WTC11 (cell line): ENCODE measurements at regions not wholly inside any gene's neighbourhood (a gene's known extent, or its start where the extent isn't known, plus 50 kb on each side); places are given as distances from the start of the nearest gene placed in this dataset.

Source experiments
- ATAC-seq: fragments of 200-7000 bp; cut with Tn5 transposase; 2 replicates; pipeline ENCODE4 v1.10.0; 2021; ENCODE audit warnings: mild to moderate bottlenecking, moderate library complexity
- CTCF ChIA-PET: fragments of 300-600 bp; sonication (Branson Sonifier 250); formaldehyde crosslinking; loops from one replicate; lab custom pipeline; 2021; ENCODE audit warnings: antibody characterized with exemption; lab: Charles Lee
- POLR2A ChIA-PET: fragments of 350-600 bp; sonication (Branson Sonifier 250); formaldehyde crosslinking; loops from one replicate; lab custom pipeline; 2021; ENCODE audit warnings: antibody characterized with exemption; lab: Charles Lee
- DNase-seq: peaks from one replicate; pipeline ENCODE4 v3.0.0; 2021; ENCODE audit warnings: low spot score
- H3K27ac Mint-ChIP-seq: 2 replicates; pipeline ENCODE4 v1.8.0; 2021; ENCODE audit warnings: mixed read lengths
- H3K27me3 Mint-ChIP-seq: 2 replicates; pipeline ENCODE4 v1.8.0; 2021; ENCODE audit warnings: low read depth, mild to moderate bottlenecking, moderate library complexity, mixed read lengths
- H3K36me3 Mint-ChIP-seq: 2 replicates; pipeline ENCODE4 v1.8.0; 2021; ENCODE audit warnings: mixed read lengths
- H3K4me1 Mint-ChIP-seq: 2 replicates; pipeline ENCODE4 v1.8.0; 2022; ENCODE audit warnings: mixed read lengths
- H3K4me3 Mint-ChIP-seq: 2 replicates; pipeline ENCODE4 v1.8.0; 2021; ENCODE audit warnings: mild to moderate bottlenecking, moderate library complexity, mixed read lengths
- H3K9me3 Mint-ChIP-seq: 2 replicates; pipeline ENCODE4 v1.8.0; 2021; ENCODE audit warnings: mixed read lengths
- ETV6 ChIP-seq: sonication (generic); formaldehyde crosslinking; IDR thresholded peaks from 2 replicates; pipeline ENCODE4 v1.8.1; 2022; ENCODE audit warnings: mild to moderate bottlenecking, missing genetic modification reagents
- FOXJ3 ChIP-seq: sonication (generic); formaldehyde crosslinking; IDR thresholded peaks from 2 replicates; pipeline ENCODE4 v1.9.0; 2021; ENCODE audit warnings: missing genetic modification reagents, mild to moderate bottlenecking, borderline replicate concordance
- GABPB1 ChIP-seq: sonication (generic); formaldehyde crosslinking; IDR thresholded peaks from 2 replicates; pipeline ENCODE4 v1.8.1; 2023; ENCODE audit warnings: mild to moderate bottlenecking, missing genetic modification reagents
- NFYB ChIP-seq: sonication (generic); formaldehyde crosslinking; conservative IDR thresholded peaks from 2 replicates; pipeline ENCODE4 v1.8.0; 2022; ENCODE audit warnings: low read depth, missing genetic modification reagents
- SMAD3 ChIP-seq: sonication (generic); formaldehyde crosslinking; IDR thresholded peaks from 2 replicates; pipeline ENCODE4 v1.8.0; 2022; ENCODE audit warnings: missing genetic modification reagents, mild to moderate bottlenecking, borderline replicate concordance
- TCF7 ChIP-seq: sonication (generic); formaldehyde crosslinking; IDR thresholded peaks from 2 replicates; pipeline ENCODE4 v1.8.0; 2022; ENCODE audit warnings: mild to moderate bottlenecking, low read depth, missing genetic modification reagents, moderate library complexity
- TEAD4 ChIP-seq: sonication (generic); formaldehyde crosslinking; IDR thresholded peaks from 2 replicates; pipeline ENCODE4 v1.8.0; 2022; ENCODE audit warnings: mild to moderate bottlenecking, missing genetic modification reagents
- ZBTB21 ChIP-seq: sonication (generic); formaldehyde crosslinking; IDR thresholded peaks from 2 replicates; pipeline ENCODE4 v1.8.1; 2023; ENCODE audit warnings: mild to moderate bottlenecking, missing genetic modification reagents, borderline replicate concordance
- ZNF396 ChIP-seq: fragments of 250-450 bp; sonication (Bioruptor Pico); IDR thresholded peaks from 2 replicates; pipeline ENCODE4 v1.8.0; 2021; ENCODE audit warnings: mild to moderate bottlenecking, moderate library complexity, borderline replicate concordance
- TF ChIP-seq, protein P1 (sequence below): sonication (generic); formaldehyde crosslinking; IDR thresholded peaks from 2 replicates; pipeline ENCODE4 v1.8.1; 2023; ENCODE audit warnings: mild to moderate bottlenecking, missing genetic modification reagents
- TF ChIP-seq, protein P2 (sequence below): sonication (generic); formaldehyde crosslinking; IDR thresholded peaks from 2 replicates; pipeline ENCODE4 v1.8.1; 2023; ENCODE audit warnings: mild to moderate bottlenecking, missing genetic modification reagents, borderline replicate concordance
- TF ChIP-seq, protein P3 (sequence below): sonication (generic); formaldehyde crosslinking; IDR thresholded peaks from 2 replicates; pipeline ENCODE4 v1.8.0; 2023; ENCODE audit warnings: mild to moderate bottlenecking, missing genetic modification reagents
- TF ChIP-seq, protein P4 (sequence below): sonication (generic); formaldehyde crosslinking; IDR thresholded peaks from 2 replicates; pipeline ENCODE4 v1.8.1; 2022; ENCODE audit warnings: missing genetic modification reagents, borderline replicate concordance
- TF ChIP-seq, protein P5 (sequence below): sonication (generic); formaldehyde crosslinking; IDR thresholded peaks from 2 replicates; pipeline ENCODE4 v1.8.1; 2023; ENCODE audit warnings: mild to moderate bottlenecking, moderate library complexity, missing genetic modification reagents
- TF ChIP-seq, protein P6 (sequence below): sonication (generic); formaldehyde crosslinking; IDR thresholded peaks from 2 replicates; pipeline ENCODE4 v1.8.0; 2022; ENCODE audit warnings: mild to moderate bottlenecking, missing genetic modification reagents
- TF ChIP-seq, protein P7 (sequence below): sonication (generic); formaldehyde crosslinking; IDR thresholded peaks from 2 replicates; pipeline ENCODE4 v1.8.1; 2022; ENCODE audit warnings: mild to moderate bottlenecking, missing genetic modification reagents, moderate library complexity, borderline replicate concordance
- TF ChIP-seq, protein P8 (sequence below): fragments of 200-600 bp; IDR thresholded peaks from 2 replicates; pipeline ENCODE4 v1.8.0; 2022; ENCODE audit warnings: antibody characterized with exemption
- TF ChIP-seq, protein P9 (sequence below): sonication (generic); formaldehyde crosslinking; IDR thresholded peaks from 2 replicates; pipeline ENCODE4 v1.8.1; 2022; ENCODE audit warnings: low read depth, missing genetic modification reagents, borderline replicate concordance

DNA sequence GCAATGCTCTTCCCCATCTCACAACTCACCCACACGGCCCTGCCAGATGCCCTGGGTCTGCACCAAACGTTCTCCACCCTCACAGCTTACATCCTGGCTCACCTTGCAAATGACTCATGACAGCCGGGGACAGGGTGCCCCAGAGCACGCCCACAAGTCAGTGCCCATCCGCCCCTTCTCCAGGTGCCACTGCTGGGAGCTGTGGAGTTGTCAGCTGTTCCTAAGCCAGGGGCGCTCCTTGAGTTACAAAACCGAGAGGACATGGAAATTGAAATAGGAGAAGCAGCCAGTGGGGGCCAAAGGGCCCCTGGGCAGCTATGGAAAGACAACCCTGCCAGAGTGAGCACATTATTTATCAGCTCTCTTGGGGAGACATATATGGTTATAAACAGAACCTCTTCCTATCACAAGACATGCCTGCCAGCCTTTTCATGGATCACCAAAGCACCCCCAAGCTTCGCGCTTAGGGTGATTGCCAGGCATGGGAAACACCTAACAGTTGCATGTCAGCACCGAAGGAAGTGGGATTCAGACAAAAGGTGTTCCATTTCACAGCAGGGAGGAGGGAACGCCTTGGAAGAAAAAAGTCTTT lies 236.8 kb downstream of the LY86 start:
- Mint-ChIP-seq H3K4me1 (peaks cover 30% of the 10 kb centered on the region), H3K36me3 (no peaks in the 10 kb centered on the region), H3K4me3 (no peak overlapping the region), H3K27ac (no peak overlapping the region), H3K27me3 (no peaks in the 10 kb centered on the region; the same call in 1 of the 2 replicates), H3K9me3 (no peaks in the 10 kb centered on the region)
- ATAC-seq, result no peak
- POLR2A ChIA-PET, result no interaction called here
- DNase-seq, result no peak
- CTCF ChIA-PET, result interaction anchor here (1.0 to 1.6 kb wide), 5 partner anchors 13 to 151 kb away, joined by 3 to 5 read pairs (median 3); no protein-coding TSS in a partner anchor
- TF ChIP-seq, protein P1, sequence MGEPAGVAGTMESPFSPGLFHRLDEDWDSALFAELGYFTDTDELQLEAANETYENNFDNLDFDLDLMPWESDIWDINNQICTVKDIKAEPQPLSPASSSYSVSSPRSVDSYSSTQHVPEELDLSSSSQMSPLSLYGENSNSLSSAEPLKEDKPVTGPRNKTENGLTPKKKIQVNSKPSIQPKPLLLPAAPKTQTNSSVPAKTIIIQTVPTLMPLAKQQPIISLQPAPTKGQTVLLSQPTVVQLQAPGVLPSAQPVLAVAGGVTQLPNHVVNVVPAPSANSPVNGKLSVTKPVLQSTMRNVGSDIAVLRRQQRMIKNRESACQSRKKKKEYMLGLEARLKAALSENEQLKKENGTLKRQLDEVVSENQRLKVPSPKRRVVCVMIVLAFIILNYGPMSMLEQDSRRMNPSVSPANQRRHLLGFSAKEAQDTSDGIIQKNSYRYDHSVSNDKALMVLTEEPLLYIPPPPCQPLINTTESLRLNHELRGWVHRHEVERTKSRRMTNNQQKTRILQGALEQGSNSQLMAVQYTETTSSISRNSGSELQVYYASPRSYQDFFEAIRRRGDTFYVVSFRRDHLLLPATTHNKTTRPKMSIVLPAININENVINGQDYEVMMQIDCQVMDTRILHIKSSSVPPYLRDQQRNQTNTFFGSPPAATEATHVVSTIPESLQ (CRISPR knock-in tag), result no peak
- no peak for TF ChIP-seq SMAD3
- TF ChIP-seq, protein P2, sequence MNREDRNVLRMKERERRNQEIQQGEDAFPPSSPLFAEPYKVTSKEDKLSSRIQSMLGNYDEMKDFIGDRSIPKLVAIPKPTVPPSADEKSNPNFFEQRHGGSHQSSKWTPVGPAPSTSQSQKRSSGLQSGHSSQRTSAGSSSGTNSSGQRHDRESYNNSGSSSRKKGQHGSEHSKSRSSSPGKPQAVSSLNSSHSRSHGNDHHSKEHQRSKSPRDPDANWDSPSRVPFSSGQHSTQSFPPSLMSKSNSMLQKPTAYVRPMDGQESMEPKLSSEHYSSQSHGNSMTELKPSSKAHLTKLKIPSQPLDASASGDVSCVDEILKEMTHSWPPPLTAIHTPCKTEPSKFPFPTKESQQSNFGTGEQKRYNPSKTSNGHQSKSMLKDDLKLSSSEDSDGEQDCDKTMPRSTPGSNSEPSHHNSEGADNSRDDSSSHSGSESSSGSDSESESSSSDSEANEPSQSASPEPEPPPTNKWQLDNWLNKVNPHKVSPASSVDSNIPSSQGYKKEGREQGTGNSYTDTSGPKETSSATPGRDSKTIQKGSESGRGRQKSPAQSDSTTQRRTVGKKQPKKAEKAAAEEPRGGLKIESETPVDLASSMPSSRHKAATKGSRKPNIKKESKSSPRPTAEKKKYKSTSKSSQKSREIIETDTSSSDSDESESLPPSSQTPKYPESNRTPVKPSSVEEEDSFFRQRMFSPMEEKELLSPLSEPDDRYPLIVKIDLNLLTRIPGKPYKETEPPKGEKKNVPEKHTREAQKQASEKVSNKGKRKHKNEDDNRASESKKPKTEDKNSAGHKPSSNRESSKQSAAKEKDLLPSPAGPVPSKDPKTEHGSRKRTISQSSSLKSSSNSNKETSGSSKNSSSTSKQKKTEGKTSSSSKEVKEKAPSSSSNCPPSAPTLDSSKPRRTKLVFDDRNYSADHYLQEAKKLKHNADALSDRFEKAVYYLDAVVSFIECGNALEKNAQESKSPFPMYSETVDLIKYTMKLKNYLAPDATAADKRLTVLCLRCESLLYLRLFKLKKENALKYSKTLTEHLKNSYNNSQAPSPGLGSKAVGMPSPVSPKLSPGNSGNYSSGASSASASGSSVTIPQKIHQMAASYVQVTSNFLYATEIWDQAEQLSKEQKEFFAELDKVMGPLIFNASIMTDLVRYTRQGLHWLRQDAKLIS, result no peak
- TF ChIP-seq, protein P3, sequence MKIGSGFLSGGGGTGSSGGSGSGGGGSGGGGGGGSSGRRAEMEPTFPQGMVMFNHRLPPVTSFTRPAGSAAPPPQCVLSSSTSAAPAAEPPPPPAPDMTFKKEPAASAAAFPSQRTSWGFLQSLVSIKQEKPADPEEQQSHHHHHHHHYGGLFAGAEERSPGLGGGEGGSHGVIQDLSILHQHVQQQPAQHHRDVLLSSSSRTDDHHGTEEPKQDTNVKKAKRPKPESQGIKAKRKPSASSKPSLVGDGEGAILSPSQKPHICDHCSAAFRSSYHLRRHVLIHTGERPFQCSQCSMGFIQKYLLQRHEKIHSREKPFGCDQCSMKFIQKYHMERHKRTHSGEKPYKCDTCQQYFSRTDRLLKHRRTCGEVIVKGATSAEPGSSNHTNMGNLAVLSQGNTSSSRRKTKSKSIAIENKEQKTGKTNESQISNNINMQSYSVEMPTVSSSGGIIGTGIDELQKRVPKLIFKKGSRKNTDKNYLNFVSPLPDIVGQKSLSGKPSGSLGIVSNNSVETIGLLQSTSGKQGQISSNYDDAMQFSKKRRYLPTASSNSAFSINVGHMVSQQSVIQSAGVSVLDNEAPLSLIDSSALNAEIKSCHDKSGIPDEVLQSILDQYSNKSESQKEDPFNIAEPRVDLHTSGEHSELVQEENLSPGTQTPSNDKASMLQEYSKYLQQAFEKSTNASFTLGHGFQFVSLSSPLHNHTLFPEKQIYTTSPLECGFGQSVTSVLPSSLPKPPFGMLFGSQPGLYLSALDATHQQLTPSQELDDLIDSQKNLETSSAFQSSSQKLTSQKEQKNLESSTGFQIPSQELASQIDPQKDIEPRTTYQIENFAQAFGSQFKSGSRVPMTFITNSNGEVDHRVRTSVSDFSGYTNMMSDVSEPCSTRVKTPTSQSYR (CRISPR knock-in tag), result no peak
- no peak for TF ChIP-seq ZNF396 (CRISPR knock-in tag)
- TF ChIP-seq, protein P4, sequence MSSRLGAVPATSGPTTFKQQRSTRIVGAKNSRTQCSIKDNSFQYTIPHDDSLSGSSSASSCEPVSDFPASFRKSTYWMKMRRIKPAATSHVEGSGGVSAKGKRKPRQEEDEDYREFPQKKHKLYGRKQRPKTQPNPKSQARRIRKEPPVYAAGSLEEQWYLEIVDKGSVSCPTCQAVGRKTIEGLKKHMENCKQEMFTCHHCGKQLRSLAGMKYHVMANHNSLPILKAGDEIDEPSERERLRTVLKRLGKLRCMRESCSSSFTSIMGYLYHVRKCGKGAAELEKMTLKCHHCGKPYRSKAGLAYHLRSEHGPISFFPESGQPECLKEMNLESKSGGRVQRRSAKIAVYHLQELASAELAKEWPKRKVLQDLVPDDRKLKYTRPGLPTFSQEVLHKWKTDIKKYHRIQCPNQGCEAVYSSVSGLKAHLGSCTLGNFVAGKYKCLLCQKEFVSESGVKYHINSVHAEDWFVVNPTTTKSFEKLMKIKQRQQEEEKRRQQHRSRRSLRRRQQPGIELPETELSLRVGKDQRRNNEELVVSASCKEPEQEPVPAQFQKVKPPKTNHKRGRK (CRISPR knock-in tag), result no peak
- no peak for TF ChIP-seq TCF7 (CRISPR knock-in tag)
- TF ChIP-seq, protein P5, sequence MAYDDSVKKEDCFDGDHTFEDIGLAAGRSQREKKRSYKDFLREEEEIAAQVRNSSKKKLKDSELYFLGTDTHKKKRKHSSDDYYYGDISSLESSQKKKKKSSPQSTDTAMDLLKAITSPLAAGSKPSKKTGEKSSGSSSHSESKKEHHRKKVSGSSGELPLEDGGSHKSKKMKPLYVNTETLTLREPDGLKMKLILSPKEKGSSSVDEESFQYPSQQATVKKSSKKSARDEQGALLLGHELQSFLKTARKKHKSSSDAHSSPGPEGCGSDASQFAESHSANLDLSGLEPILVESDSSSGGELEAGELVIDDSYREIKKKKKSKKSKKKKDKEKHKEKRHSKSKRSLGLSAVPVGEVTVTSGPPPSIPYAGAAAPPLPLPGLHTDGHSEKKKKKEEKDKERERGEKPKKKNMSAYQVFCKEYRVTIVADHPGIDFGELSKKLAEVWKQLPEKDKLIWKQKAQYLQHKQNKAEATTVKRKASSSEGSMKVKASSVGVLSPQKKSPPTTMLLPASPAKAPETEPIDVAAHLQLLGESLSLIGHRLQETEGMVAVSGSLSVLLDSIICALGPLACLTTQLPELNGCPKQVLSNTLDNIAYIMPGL (CRISPR knock-in tag), result no peak
- TF ChIP-seq TEAD4 (CRISPR knock-in tag), result no peak
- TF ChIP-seq FOXJ3 (CRISPR knock-in tag), result no peak
- TF ChIP-seq NFYB (CRISPR knock-in tag), result no peak
- TF ChIP-seq, protein P6, sequence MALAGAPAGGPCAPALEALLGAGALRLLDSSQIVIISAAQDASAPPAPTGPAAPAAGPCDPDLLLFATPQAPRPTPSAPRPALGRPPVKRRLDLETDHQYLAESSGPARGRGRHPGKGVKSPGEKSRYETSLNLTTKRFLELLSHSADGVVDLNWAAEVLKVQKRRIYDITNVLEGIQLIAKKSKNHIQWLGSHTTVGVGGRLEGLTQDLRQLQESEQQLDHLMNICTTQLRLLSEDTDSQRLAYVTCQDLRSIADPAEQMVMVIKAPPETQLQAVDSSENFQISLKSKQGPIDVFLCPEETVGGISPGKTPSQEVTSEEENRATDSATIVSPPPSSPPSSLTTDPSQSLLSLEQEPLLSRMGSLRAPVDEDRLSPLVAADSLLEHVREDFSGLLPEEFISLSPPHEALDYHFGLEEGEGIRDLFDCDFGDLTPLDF (CRISPR knock-in tag), result no peak
- TF ChIP-seq, protein P7, sequence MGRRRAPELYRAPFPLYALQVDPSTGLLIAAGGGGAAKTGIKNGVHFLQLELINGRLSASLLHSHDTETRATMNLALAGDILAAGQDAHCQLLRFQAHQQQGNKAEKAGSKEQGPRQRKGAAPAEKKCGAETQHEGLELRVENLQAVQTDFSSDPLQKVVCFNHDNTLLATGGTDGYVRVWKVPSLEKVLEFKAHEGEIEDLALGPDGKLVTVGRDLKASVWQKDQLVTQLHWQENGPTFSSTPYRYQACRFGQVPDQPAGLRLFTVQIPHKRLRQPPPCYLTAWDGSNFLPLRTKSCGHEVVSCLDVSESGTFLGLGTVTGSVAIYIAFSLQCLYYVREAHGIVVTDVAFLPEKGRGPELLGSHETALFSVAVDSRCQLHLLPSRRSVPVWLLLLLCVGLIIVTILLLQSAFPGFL (CRISPR knock-in tag), result no peak
- TF ChIP-seq, protein P8, sequence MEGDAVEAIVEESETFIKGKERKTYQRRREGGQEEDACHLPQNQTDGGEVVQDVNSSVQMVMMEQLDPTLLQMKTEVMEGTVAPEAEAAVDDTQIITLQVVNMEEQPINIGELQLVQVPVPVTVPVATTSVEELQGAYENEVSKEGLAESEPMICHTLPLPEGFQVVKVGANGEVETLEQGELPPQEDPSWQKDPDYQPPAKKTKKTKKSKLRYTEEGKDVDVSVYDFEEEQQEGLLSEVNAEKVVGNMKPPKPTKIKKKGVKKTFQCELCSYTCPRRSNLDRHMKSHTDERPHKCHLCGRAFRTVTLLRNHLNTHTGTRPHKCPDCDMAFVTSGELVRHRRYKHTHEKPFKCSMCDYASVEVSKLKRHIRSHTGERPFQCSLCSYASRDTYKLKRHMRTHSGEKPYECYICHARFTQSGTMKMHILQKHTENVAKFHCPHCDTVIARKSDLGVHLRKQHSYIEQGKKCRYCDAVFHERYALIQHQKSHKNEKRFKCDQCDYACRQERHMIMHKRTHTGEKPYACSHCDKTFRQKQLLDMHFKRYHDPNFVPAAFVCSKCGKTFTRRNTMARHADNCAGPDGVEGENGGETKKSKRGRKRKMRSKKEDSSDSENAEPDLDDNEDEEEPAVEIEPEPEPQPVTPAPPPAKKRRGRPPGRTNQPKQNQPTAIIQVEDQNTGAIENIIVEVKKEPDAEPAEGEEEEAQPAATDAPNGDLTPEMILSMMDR, result no peak
- TF ChIP-seq ZBTB21 (CRISPR knock-in tag), result no peak
- no peak for TF ChIP-seq GABPB1
- TF ChIP-seq, protein P9, sequence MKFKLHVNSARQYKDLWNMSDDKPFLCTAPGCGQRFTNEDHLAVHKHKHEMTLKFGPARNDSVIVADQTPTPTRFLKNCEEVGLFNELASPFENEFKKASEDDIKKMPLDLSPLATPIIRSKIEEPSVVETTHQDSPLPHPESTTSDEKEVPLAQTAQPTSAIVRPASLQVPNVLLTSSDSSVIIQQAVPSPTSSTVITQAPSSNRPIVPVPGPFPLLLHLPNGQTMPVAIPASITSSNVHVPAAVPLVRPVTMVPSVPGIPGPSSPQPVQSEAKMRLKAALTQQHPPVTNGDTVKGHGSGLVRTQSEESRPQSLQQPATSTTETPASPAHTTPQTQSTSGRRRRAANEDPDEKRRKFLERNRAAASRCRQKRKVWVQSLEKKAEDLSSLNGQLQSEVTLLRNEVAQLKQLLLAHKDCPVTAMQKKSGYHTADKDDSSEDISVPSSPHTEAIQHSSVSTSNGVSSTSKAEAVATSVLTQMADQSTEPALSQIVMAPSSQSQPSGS (CRISPR knock-in tag), result no peak
- TF ChIP-seq ETV6 (CRISPR knock-in tag), result no peak
